ENCODE measurements at regions not wholly inside any gene's neighbourhood (a gene's known extent, or its start where the extent isn't known, plus 50 kb on each side); places are given as distances from the start of the nearest gene placed in this dataset.

DNA sequence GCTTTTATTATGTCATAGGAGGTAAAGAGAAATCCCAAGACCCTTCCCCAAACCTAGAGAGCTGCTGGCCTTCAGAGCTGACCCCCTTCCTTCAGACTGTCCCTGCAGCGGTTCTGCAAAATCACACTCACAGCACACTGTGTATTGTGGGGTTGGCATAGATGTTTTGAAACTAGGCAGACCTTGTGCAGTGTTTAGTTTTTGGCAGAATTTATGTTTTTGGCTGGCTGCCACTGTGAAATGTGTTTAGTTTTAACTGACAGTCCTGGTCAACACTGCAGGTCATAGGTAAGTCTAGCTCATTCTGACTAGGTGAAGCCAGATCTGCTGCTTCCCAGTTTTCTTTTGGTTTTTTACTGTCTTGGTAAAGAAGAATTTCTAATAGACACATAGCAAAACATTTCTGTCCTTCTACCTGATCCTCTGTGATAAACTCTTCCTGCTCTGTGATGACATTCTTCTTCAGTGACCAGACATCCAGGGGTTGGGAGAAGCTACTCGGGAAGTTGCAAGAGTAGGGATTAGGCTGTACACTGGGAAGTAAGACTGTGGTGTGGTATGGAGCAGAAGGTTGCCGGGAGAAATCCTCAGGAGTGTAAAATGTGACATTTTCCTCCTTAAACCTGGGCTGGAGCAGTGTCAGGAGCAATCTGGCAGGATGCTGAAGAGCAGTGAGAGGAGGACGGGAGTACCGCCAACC lies 209.6 kb upstream of the MCTP2 start (continued):
- no peak for TF ChIP-seq REST (IDR thresholded peaks at IDR 0.05; ENCODE audit: low read depth, low read length)
- TF ChIP-seq YY1 (IDR thresholded peaks at IDR 0.05; ENCODE audit: low read depth), result no peak
- TF ChIP-seq MEF2A (IDR thresholded peaks at IDR 0.05; ENCODE audit: borderline replicate concordance, low read depth), result no peak
- TF ChIP-seq EZH2phosphoT487 (IDR thresholded peaks at IDR 0.05; ENCODE audit: borderline replicate concordance, low read depth), result no peak
- TF ChIP-seq TCF12 (IDR thresholded peaks at IDR 0.05), result peak; percentile 80
- no peak for TF ChIP-seq FOXM1 (IDR thresholded peaks at IDR 0.05; ENCODE audit: low read depth)
- no peak for TF ChIP-seq SIN3A (IDR thresholded peaks at IDR 0.05; ENCODE audit: borderline replicate concordance, low read depth, low read length)
- TF ChIP-seq JUND (IDR thresholded peaks at IDR 0.05), result peak; percentile 18; the same call in 1 of the 2 replicates
- no peak for TF ChIP-seq NRF1 (IDR thresholded peaks at IDR 0.05; ENCODE audit: low read depth, low read length)
- TF ChIP-seq RCOR1 (IDR thresholded peaks at IDR 0.05; ENCODE audit: low read length), result no peak
- TF ChIP-seq RXRA (IDR thresholded peaks at IDR 0.05; ENCODE audit: borderline replicate concordance, low read depth), result no peak
- TF ChIP-seq MAX (IDR thresholded peaks at IDR 0.05; ENCODE audit: low read depth), result no peak
- TF ChIP-seq IRF3 (IDR thresholded peaks at IDR 0.05; ENCODE audit: low read depth, low read length), result no peak
- no peak for TF ChIP-seq SMC3 (IDR thresholded peaks at IDR 0.05; ENCODE audit: low read depth, low read length)

- no peaks in the 10 kb centered on the region for H3K9me2 ChIP-seq
- H3K4me2 ChIP-seq, result no peak overlapping the region
- H3K4me3 ChIP-seq (ENCODE audit: low read depth in 2 of 2, low read length in 1 of 2), result no peak overlapping the region
- WGBS (ENCODE audit: low lambda C conversion rate), result 81% methylated on average over 11 of the region's 11 CpGs
- no peak overlapping the region for H2AFZ ChIP-seq (ENCODE audit: low read depth)
- no peaks in the 10 kb centered on the region for H3K36me3 ChIP-seq (replicated peaks in 1 of 2; ENCODE audit: control insufficient read depth in 1 of 2, insufficient read depth in 2 of 2, low read length in 1 of 2)
- H3F3A ChIP-seq (replicated peaks; ENCODE audit: insufficient read depth), result no peaks in the 10 kb centered on the region
- no peaks in the 10 kb centered on the region for H3K9me3 ChIP-seq
- peaks cover 11 to 12% of the 10 kb centered on the region in 2 experiments; a peak in 2 of 4 replicates for H3K4me1 ChIP-seq (ENCODE audit: control insufficient read depth in 1 of 2, insufficient read depth in 2 of 2, low read depth in 1 of 2, low read length in 1 of 2)
- H3K9ac ChIP-seq, result no peak overlapping the region
- DNase-seq, result no peak
- H4K20me1 ChIP-seq (ENCODE audit: insufficient read depth), result no peaks in the 10 kb centered on the region
- ChIA-PET POLR2A (no interaction called here), CTCF (no interaction called here)
- no peaks in the 10 kb centered on the region for H3K27me3 ChIP-seq (ENCODE audit: insufficient read depth)
- no peaks in the 10 kb centered on the region for H3K79me2 ChIP-seq (ENCODE audit: insufficient read depth)
- H3K27ac ChIP-seq (ENCODE audit: low read depth in 2 of 2, low read length in 1 of 2), result no peak overlapping the region
- no peak for TF ChIP-seq PBX3 (IDR thresholded peaks at IDR 0.05)
- no peak for TF ChIP-seq NFIC (IDR thresholded peaks at IDR 0.05; ENCODE audit: borderline replicate concordance)
- no peak for TF ChIP-seq USF1 (IDR thresholded peaks at IDR 0.05; ENCODE audit: borderline replicate concordance, low read depth)
- no peak for TF ChIP-seq MAX (IDR thresholded peaks at IDR 0.05; ENCODE audit: low read depth)
- TF ChIP-seq REST (IDR thresholded peaks at IDR 0.05; ENCODE audit: low read depth, low read length), result no peak
- TF ChIP-seq MEF2A (IDR thresholded peaks at IDR 0.05; ENCODE audit: borderline replicate concordance, low read depth), result no peak
- no peak for TF ChIP-seq ELF1 (IDR thresholded peaks at IDR 0.05)
- TF ChIP-seq TEAD4 (IDR thresholded peaks at IDR 0.05; ENCODE audit: borderline replicate concordance, insufficient read depth), result no peak
Observed at GRCh38 chr15:94019062-94019461, 212.3 kb upstream of the MCTP2 start.

Measured in SK-N-SH (cell line).